ENCODE measurements at regions not wholly inside any gene's neighbourhood (a gene's known extent, or its start where the extent isn't known, plus 50 kb on each side); places are given as distances from the start of the nearest gene placed in this dataset.

- no peak overlapping the region for H3K27ac ChIP-seq (ENCODE audit: poor library complexity, severe bottlenecking)
- no peaks in the 10 kb centered on the region for H3K27me3 ChIP-seq (ENCODE audit: insufficient read depth, poor library complexity, severe bottlenecking)
- H3K4me1 ChIP-seq (ENCODE audit: insufficient read depth, poor library complexity, severe bottlenecking) = no peaks in the 10 kb centered on the region
- no peaks in the 10 kb centered on the region for H3K36me3 ChIP-seq (ENCODE audit: low read depth)
- TF ChIP-seq CTCF (IDR thresholded peaks at IDR 0.05; ENCODE audit: poor library complexity, severe bottlenecking) = no peak
- DNase-seq (ENCODE audit: low spot score) (no peak), ATAC-seq (ENCODE audit: low read depth) (no peak)
- H3K4me3 ChIP-seq (ENCODE audit: severe bottlenecking) = no peak overlapping the region
- H3K9me3 ChIP-seq (ENCODE audit: severe bottlenecking) = no peaks in the 10 kb centered on the region
Observed at GRCh38 chr4:175376287-175376977, 435.6 kb downstream of the GPM6A start.

GRCh38 chr4:175377203-175377602, 434.9 kb downstream of the GPM6A start:
- Histone ChIP-seq H3K27ac (ENCODE audit: poor library complexity, severe bottlenecking) (no peak overlapping the region), H3K4me3 (ENCODE audit: severe bottlenecking) (no peak overlapping the region), H3K36me3 (ENCODE audit: low read depth) (no peaks in the 10 kb centered on the region), H3K9me3 (ENCODE audit: severe bottlenecking) (no peaks in the 10 kb centered on the region), H3K4me1 (ENCODE audit: insufficient read depth, poor library complexity, severe bottlenecking) (no peaks in the 10 kb centered on the region), H3K27me3 (ENCODE audit: insufficient read depth, poor library complexity, severe bottlenecking) (no peaks in the 10 kb centered on the region)
- no peak for ATAC-seq (ENCODE audit: low read depth)
- TF ChIP-seq CTCF (IDR thresholded peaks at IDR 0.05; ENCODE audit: poor library complexity, severe bottlenecking) = no peak
- no peak for DNase-seq (ENCODE audit: low spot score)

GRCh38 chr4:175378372-175378771, 433.7 kb downstream of the GPM6A start:
- Histone ChIP-seq H3K27ac (ENCODE audit: poor library complexity, severe bottlenecking) (no peak overlapping the region), H3K36me3 (ENCODE audit: low read depth) (no peaks in the 10 kb centered on the region), H3K4me3 (ENCODE audit: severe bottlenecking) (no peak overlapping the region), H3K27me3 (ENCODE audit: insufficient read depth, poor library complexity, severe bottlenecking) (no peaks in the 10 kb centered on the region), H3K9me3 (ENCODE audit: severe bottlenecking) (no peaks in the 10 kb centered on the region), H3K4me1 (ENCODE audit: insufficient read depth, poor library complexity, severe bottlenecking) (no peaks in the 10 kb centered on the region)
- ATAC-seq (ENCODE audit: low read depth) = no peak
- no peak for DNase-seq (ENCODE audit: low spot score)
- no peak for TF ChIP-seq CTCF (IDR thresholded peaks at IDR 0.05; ENCODE audit: poor library complexity, severe bottlenecking)

GRCh38 chr4:175380841-175381240, 431.2 kb downstream of the GPM6A start:
- Histone ChIP-seq H3K4me1 (ENCODE audit: insufficient read depth, poor library complexity, severe bottlenecking) (no peaks in the 10 kb centered on the region), H3K36me3 (ENCODE audit: low read depth) (no peaks in the 10 kb centered on the region), H3K27me3 (ENCODE audit: insufficient read depth, poor library complexity, severe bottlenecking) (no peaks in the 10 kb centered on the region), H3K4me3 (ENCODE audit: severe bottlenecking) (no peak overlapping the region), H3K9me3 (ENCODE audit: severe bottlenecking) (no peaks in the 10 kb centered on the region), H3K27ac (ENCODE audit: poor library complexity, severe bottlenecking) (no peak overlapping the region)
- no peak for ATAC-seq (ENCODE audit: low read depth)
- no peak for TF ChIP-seq CTCF (IDR thresholded peaks at IDR 0.05; ENCODE audit: poor library complexity, severe bottlenecking)
- DNase-seq (ENCODE audit: low spot score) = no peak

- DNase-seq (ENCODE audit: low spot score) (no peak), ATAC-seq (ENCODE audit: low read depth) (no peak)
- no peaks in the 10 kb centered on the region for H3K9me3 ChIP-seq (ENCODE audit: severe bottlenecking)
- H3K4me3 ChIP-seq (ENCODE audit: severe bottlenecking) = no peak overlapping the region
- TF ChIP-seq CTCF (IDR thresholded peaks at IDR 0.05; ENCODE audit: poor library complexity, severe bottlenecking) = no peak
- H3K36me3 ChIP-seq (ENCODE audit: low read depth) = no peaks in the 10 kb centered on the region
- H3K27me3 ChIP-seq (ENCODE audit: insufficient read depth, poor library complexity, severe bottlenecking) = no peaks in the 10 kb centered on the region
- no peak overlapping the region for H3K27ac ChIP-seq (ENCODE audit: poor library complexity, severe bottlenecking)
- no peaks in the 10 kb centered on the region for H3K4me1 ChIP-seq (ENCODE audit: insufficient read depth, poor library complexity, severe bottlenecking)
Observed at GRCh38 chr4:175385797-175386196, 426.3 kb downstream of the GPM6A start.

Measured in RWPE2 (cell line).